ENCODE measurements at regions not wholly inside any gene's neighbourhood (a gene's known extent, or its start where the extent isn't known, plus 50 kb on each side); places are given as distances from the start of the nearest gene placed in this dataset.

DNA sequence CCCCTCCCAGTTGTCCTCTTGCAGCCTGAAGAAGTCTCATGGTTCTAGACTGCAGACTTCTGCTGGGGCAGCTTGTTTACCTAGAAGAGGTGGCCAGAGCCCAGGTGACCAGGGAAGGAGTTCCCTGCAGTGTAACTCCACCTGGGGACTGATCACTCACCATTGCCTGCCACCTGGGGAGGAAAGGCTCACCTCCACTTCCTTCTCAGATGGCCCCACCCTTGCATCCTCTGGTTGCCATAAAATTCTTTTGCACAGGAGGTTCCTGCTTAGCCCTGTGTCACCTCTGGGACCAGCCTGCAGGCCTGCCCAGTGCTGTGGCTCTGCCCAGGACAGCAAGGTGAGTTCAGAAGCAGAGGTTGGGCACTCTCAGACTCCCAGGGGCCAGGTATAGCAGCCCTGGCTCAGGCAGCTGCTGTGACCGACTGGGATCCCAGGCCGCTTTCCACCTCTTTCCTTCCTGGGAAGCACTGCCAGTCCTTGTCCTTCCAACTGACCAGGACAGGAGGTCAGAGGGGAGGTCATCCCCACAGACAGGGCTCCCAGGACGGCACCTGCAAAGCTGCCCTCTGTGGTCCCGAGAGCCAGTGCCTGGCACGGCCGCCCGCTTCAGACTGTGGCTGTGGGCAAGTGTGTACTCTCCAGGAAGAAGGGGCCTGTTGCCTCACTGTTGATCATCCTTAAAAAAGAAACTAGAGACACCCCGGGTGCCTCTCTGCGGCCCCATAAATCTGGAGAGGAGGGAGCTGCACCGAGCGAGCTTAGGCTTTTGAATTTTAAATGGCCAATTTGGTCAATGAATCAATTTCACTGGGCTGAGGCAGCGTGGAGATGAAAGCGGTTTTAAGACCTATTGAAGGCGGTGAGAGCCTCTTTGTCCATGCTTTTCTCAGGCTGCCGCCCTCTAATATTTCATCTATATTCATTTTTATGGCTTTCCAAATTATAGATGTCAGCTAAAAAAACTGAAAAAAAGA, 79.5 kb upstream of the C14orf180 start:
- Histone ChIP-seq H2AFZ (ENCODE audit: control insufficient read depth, low read length) (no peak overlapping the region), H3K4me3 (ENCODE audit: control insufficient read depth in 2 of 3, extremely low read depth in 1 of 3, insufficient read depth in 2 of 3, low read depth in 1 of 3, low read length in 3 of 3) (no peak overlapping the region), H3K79me2 (ENCODE audit: control insufficient read depth, insufficient read depth, low read length) (no peaks in the 10 kb centered on the region), H3K4me1 (ENCODE audit: control insufficient read depth, extremely low read depth, insufficient read depth, low read length) (no peaks in the 10 kb centered on the region), H3K27ac (ENCODE audit: control insufficient read depth, insufficient read depth, low read length) (no peak overlapping the region), H3K27me3 (ENCODE audit: control insufficient read depth, extremely low read depth, insufficient read depth, low read length) (no peaks in the 10 kb centered on the region), H3K36me3 (ENCODE audit: control insufficient read depth in 2 of 2, extremely low read depth in 1 of 2, insufficient read depth in 2 of 2, low read length in 2 of 2) (no peaks in the 10 kb centered on the region), H3K9ac (ENCODE audit: control insufficient read depth, extremely low read depth, insufficient read depth, low read length) (no peak overlapping the region), H4K20me1 (ENCODE audit: control insufficient read depth, extremely low read depth, insufficient read depth, low read length) (no peaks in the 10 kb centered on the region), H3K9me3 (ENCODE audit: control insufficient read depth, low read depth, low read length) (no peaks in the 10 kb centered on the region), H3K4me2 (ENCODE audit: control insufficient read depth, extremely low read depth, insufficient read depth, low read depth, low read length) (no peak overlapping the region), H3K9me1 (ENCODE audit: control insufficient read depth, extremely low read depth, insufficient read depth, low read length) (no peaks in the 10 kb centered on the region)
- TF ChIP-seq, protein P1, sequence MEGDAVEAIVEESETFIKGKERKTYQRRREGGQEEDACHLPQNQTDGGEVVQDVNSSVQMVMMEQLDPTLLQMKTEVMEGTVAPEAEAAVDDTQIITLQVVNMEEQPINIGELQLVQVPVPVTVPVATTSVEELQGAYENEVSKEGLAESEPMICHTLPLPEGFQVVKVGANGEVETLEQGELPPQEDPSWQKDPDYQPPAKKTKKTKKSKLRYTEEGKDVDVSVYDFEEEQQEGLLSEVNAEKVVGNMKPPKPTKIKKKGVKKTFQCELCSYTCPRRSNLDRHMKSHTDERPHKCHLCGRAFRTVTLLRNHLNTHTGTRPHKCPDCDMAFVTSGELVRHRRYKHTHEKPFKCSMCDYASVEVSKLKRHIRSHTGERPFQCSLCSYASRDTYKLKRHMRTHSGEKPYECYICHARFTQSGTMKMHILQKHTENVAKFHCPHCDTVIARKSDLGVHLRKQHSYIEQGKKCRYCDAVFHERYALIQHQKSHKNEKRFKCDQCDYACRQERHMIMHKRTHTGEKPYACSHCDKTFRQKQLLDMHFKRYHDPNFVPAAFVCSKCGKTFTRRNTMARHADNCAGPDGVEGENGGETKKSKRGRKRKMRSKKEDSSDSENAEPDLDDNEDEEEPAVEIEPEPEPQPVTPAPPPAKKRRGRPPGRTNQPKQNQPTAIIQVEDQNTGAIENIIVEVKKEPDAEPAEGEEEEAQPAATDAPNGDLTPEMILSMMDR (optimal IDR thresholded peaks at IDR 0.05 in 1 of 3, IDR thresholded peaks at IDR 0.05 in 1 of 3, conservative IDR thresholded peaks at IDR 0.05 in 1 of 3; ENCODE audit: extremely low read depth in 1 of 3, insufficient read depth in 2 of 3, low read length in 3 of 3), result no peak
- TF ChIP-seq EZH2 (IDR thresholded peaks at IDR 0.05; ENCODE audit: low read length), result no peak
- dilution Hi-C loops (cut with MboI; ENCODE audit: extremely low pct_ligation_motif_present, low sequenced_read_pairs), result no loop called here
- no peak for DNase-seq (ENCODE audit: low read depth, low spot score)
- no peak for FAIRE-seq

DNA sequence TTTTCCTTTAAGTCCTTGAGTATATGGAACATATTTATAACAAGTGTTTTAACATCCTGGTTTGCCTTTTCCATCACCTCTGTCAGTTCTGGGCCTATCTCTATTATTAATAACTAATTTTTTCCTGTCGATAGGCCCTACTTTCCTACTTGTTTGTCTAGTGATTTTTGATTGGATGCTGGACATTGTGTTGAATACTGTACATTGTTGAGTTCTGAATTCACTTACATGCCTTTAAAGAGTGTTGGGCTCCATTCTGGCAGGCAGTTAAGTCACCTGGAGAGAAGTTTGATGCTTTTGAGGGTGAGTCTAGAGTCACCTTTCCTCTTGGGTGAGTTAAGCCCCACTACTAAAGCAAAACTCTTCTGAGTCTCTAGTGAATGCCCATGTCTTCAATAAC, 77.5 kb upstream of the C14orf180 start:
- Histone ChIP-seq H2AFZ (ENCODE audit: control insufficient read depth, low read length) (no peak overlapping the region), H3K9me3 (ENCODE audit: control insufficient read depth, low read depth, low read length) (no peaks in the 10 kb centered on the region), H3K4me1 (ENCODE audit: control insufficient read depth, extremely low read depth, insufficient read depth, low read length) (no peaks in the 10 kb centered on the region), H3K4me2 (ENCODE audit: control insufficient read depth, extremely low read depth, insufficient read depth, low read depth, low read length) (no peak overlapping the region), H3K4me3 (ENCODE audit: control insufficient read depth in 2 of 3, extremely low read depth in 1 of 3, insufficient read depth in 2 of 3, low read depth in 1 of 3, low read length in 3 of 3) (no peak overlapping the region), H3K79me2 (ENCODE audit: control insufficient read depth, insufficient read depth, low read length) (no peaks in the 10 kb centered on the region), H4K20me1 (ENCODE audit: control insufficient read depth, extremely low read depth, insufficient read depth, low read length) (no peaks in the 10 kb centered on the region), H3K9me1 (ENCODE audit: control insufficient read depth, extremely low read depth, insufficient read depth, low read length) (no peaks in the 10 kb centered on the region), H3K27me3 (ENCODE audit: control insufficient read depth, extremely low read depth, insufficient read depth, low read length) (no peaks in the 10 kb centered on the region), H3K9ac (ENCODE audit: control insufficient read depth, extremely low read depth, insufficient read depth, low read length) (no peak overlapping the region), H3K36me3 (ENCODE audit: control insufficient read depth in 2 of 2, extremely low read depth in 1 of 2, insufficient read depth in 2 of 2, low read length in 2 of 2) (no peaks in the 10 kb centered on the region), H3K27ac (ENCODE audit: control insufficient read depth, insufficient read depth, low read length) (no peak overlapping the region)
- FAIRE-seq (no peak), DNase-seq (ENCODE audit: low read depth, low spot score) (no peak)
- TF ChIP-seq EZH2 (IDR thresholded peaks at IDR 0.05; ENCODE audit: low read length), result no peak
- TF ChIP-seq, protein P1 (optimal IDR thresholded peaks at IDR 0.05 in 1 of 3, IDR thresholded peaks at IDR 0.05 in 1 of 3, conservative IDR thresholded peaks at IDR 0.05 in 1 of 3; ENCODE audit: extremely low read depth in 1 of 3, insufficient read depth in 2 of 3, low read length in 3 of 3), result no peak
- dilution Hi-C loops (cut with MboI; ENCODE audit: extremely low pct_ligation_motif_present, low sequenced_read_pairs), result no loop called here
